ENCODE measurements at regions not wholly inside any gene's neighbourhood (a gene's known extent, or its start where the extent isn't known, plus 50 kb on each side); places are given as distances from the start of the nearest gene placed in this dataset.

GRCh38 chr12:90029317-90029716, 320.7 kb upstream of the ATP2B1 start:
- Mint-ChIP-seq H3K36me3 (no peaks in the 10 kb centered on the region), H3K4me3 (no peak overlapping the region), H3K27me3 (peaks cover 0 to 3% of the 10 kb centered on the region in 2 donors), H3K27ac (no peak overlapping the region), H3K9me3 (no peaks in the 10 kb centered on the region), H3K4me1 (peaks cover 9 to 15% (median 11%) of the 10 kb centered on the region in 3 donors)
- POLR2A ChIA-PET: no interaction called here
- no peaks in the 10 kb centered on the region for H3K9me3 ChIP-seq (ENCODE audit: low read length)
- H3K4me1 ChIP-seq (ENCODE audit: insufficient read depth, low read length): no peaks in the 10 kb centered on the region
- CTCF ChIA-PET: no interaction called here
- no peak for DNase-seq
- no peaks in the 10 kb centered on the region for H3K36me3 ChIP-seq (ENCODE audit: insufficient read depth, low read length)
- H3K4me3 ChIP-seq (ENCODE audit: low read length): no peak overlapping the region
- no peak overlapping the region for H3K27ac ChIP-seq (ENCODE audit: low read depth, low read length)
- H3K27me3 ChIP-seq (ENCODE audit: insufficient read depth, low read length, poor library complexity, severe bottlenecking): no peaks in the 10 kb centered on the region

GRCh38 chr12:90028635-90029051, 320.0 kb upstream of the ATP2B1 start:
- ChIA-PET POLR2A (no interaction called here), CTCF (interaction anchor here (1.0 kb wide), 1 partner anchor 9 kb away, joined by 3 read pairs; no protein-coding TSS in a partner anchor)
- Histone ChIP-seq H3K4me1 (ENCODE audit: insufficient read depth, low read length) (no peaks in the 10 kb centered on the region), H3K9me3 (ENCODE audit: low read length) (no peaks in the 10 kb centered on the region), H3K4me3 (ENCODE audit: low read length) (no peak overlapping the region), H3K27ac (ENCODE audit: low read depth, low read length) (no peak overlapping the region), H3K36me3 (ENCODE audit: insufficient read depth, low read length) (no peaks in the 10 kb centered on the region), H3K27me3 (ENCODE audit: insufficient read depth, low read length, poor library complexity, severe bottlenecking) (no peaks in the 10 kb centered on the region)
- H3K4me3 Mint-ChIP-seq: peak overlapping the region in 1 of 7 donors; percentile 14
- H3K27ac Mint-ChIP-seq: peak overlapping the region in 3 of 8 donors; percentile 11 to 43 (median 31)
- peaks cover 9 to 15% (median 11%) of the 10 kb centered on the region in 3 donors for H3K4me1 Mint-ChIP-seq
- DNase-seq: no peak
- H3K9me3 Mint-ChIP-seq: no peaks in the 10 kb centered on the region
- peaks cover 0 to 2% (median 0%) of the 10 kb centered on the region in 3 donors for H3K36me3 Mint-ChIP-seq
- H3K27me3 Mint-ChIP-seq: peaks cover 3 to 5% of the 10 kb centered on the region in 2 donors

GRCh38 chr12:90027889-90028634, 319.4 kb upstream of the ATP2B1 start:
- no peaks in the 10 kb centered on the region for H3K9me3 Mint-ChIP-seq
- Histone ChIP-seq H3K4me3 (ENCODE audit: low read length) (no peak overlapping the region), H3K27me3 (ENCODE audit: insufficient read depth, low read length, poor library complexity, severe bottlenecking) (no peaks in the 10 kb centered on the region), H3K4me1 (ENCODE audit: insufficient read depth, low read length) (no peaks in the 10 kb centered on the region), H3K36me3 (ENCODE audit: insufficient read depth, low read length) (no peaks in the 10 kb centered on the region), H3K27ac (ENCODE audit: low read depth, low read length) (no peak overlapping the region), H3K9me3 (ENCODE audit: low read length) (no peaks in the 10 kb centered on the region)
- CTCF ChIA-PET: interaction anchor here (1.0 kb wide), 1 partner anchor 8 kb away, joined by 3 read pairs; no protein-coding TSS in a partner anchor
- H3K27me3 Mint-ChIP-seq: peaks cover 3 to 5% of the 10 kb centered on the region in 2 donors
- H3K4me3 Mint-ChIP-seq: peak overlapping the region in 2 of 7 donors; percentile 14 to 42
- peak overlapping the region in 5 of 8 donors; percentile 11 to 52 (median 43) for H3K27ac Mint-ChIP-seq
- no peak for DNase-seq
- H3K4me1 Mint-ChIP-seq: peaks cover 9 to 15% (median 11%) of the 10 kb centered on the region in 3 donors
- POLR2A ChIA-PET: no interaction called here
- peaks cover 0 to 2% (median 0%) of the 10 kb centered on the region in 3 donors for H3K36me3 Mint-ChIP-seq

- POLR2A ChIA-PET: no interaction called here
- Mint-ChIP-seq H3K4me1 (peaks cover 9 to 15% (median 11%) of the 10 kb centered on the region in 3 donors), H3K27me3 (peaks cover 3 to 5% of the 10 kb centered on the region in 2 donors), H3K36me3 (peaks cover 0 to 2% (median 0%) of the 10 kb centered on the region in 3 donors), H3K9me3 (no peaks in the 10 kb centered on the region), H3K4me3 (no peak overlapping the region), H3K27ac (peak overlapping the region in 1 of 8 donors; percentile 8)
- no peaks in the 10 kb centered on the region for H3K9me3 ChIP-seq (ENCODE audit: low read length)
- CTCF ChIA-PET: no interaction called here
- H3K4me3 ChIP-seq (ENCODE audit: low read length): no peak overlapping the region
- no peaks in the 10 kb centered on the region for H3K27me3 ChIP-seq (ENCODE audit: insufficient read depth, low read length, poor library complexity, severe bottlenecking)
- no peak overlapping the region for H3K27ac ChIP-seq (ENCODE audit: low read depth, low read length)
- no peaks in the 10 kb centered on the region for H3K4me1 ChIP-seq (ENCODE audit: insufficient read depth, low read length)
- DNase-seq: no peak
- no peaks in the 10 kb centered on the region for H3K36me3 ChIP-seq (ENCODE audit: insufficient read depth, low read length)
Measured at GRCh38 chr12:90027041-90027440, 318.4 kb upstream of the ATP2B1 start.

GRCh38 chr12:90026516-90026915, 317.9 kb upstream of the ATP2B1 start:
- H3K27me3 Mint-ChIP-seq: peaks cover 3 to 5% of the 10 kb centered on the region in 2 donors
- ChIA-PET CTCF (no interaction called here), POLR2A (no interaction called here)
- Histone ChIP-seq H3K27me3 (ENCODE audit: insufficient read depth, low read length, poor library complexity, severe bottlenecking) (no peaks in the 10 kb centered on the region), H3K4me1 (ENCODE audit: insufficient read depth, low read length) (no peaks in the 10 kb centered on the region), H3K9me3 (ENCODE audit: low read length) (no peaks in the 10 kb centered on the region), H3K4me3 (ENCODE audit: low read length) (no peak overlapping the region), H3K36me3 (ENCODE audit: insufficient read depth, low read length) (no peaks in the 10 kb centered on the region), H3K27ac (ENCODE audit: low read depth, low read length) (no peak overlapping the region)
- H3K36me3 Mint-ChIP-seq: peaks cover 0 to 2% (median 0%) of the 10 kb centered on the region in 3 donors
- H3K4me1 Mint-ChIP-seq: peaks cover 9 to 15% (median 11%) of the 10 kb centered on the region in 3 donors
- no peak for DNase-seq
- H3K9me3 Mint-ChIP-seq: no peaks in the 10 kb centered on the region
- no peak overlapping the region for H3K4me3 Mint-ChIP-seq
- no peak overlapping the region for H3K27ac Mint-ChIP-seq

- H3K4me1 Mint-ChIP-seq: peaks cover 9 to 13% (median 11%) of the 10 kb centered on the region in 3 donors
- no peak overlapping the region for H3K27ac Mint-ChIP-seq
- Histone ChIP-seq H3K9me3 (ENCODE audit: low read length) (no peaks in the 10 kb centered on the region), H3K27me3 (ENCODE audit: insufficient read depth, low read length, poor library complexity, severe bottlenecking) (no peaks in the 10 kb centered on the region), H3K36me3 (ENCODE audit: insufficient read depth, low read length) (no peaks in the 10 kb centered on the region), H3K27ac (ENCODE audit: low read depth, low read length) (no peak overlapping the region), H3K4me1 (ENCODE audit: insufficient read depth, low read length) (no peaks in the 10 kb centered on the region), H3K4me3 (ENCODE audit: low read length) (no peak overlapping the region)
- H3K4me3 Mint-ChIP-seq: no peak overlapping the region
- H3K36me3 Mint-ChIP-seq: peaks cover 0 to 2% (median 0%) of the 10 kb centered on the region in 3 donors
- peaks cover 4 to 8% of the 10 kb centered on the region in 2 donors for H3K27me3 Mint-ChIP-seq
- H3K9me3 Mint-ChIP-seq: no peaks in the 10 kb centered on the region
- ChIA-PET CTCF (no interaction called here), POLR2A (no interaction called here)
- DNase-seq: no peak
Measured at GRCh38 chr12:90024262-90024661, 315.6 kb upstream of the ATP2B1 start.

- peaks cover 4 to 8% of the 10 kb centered on the region in 2 donors for H3K27me3 Mint-ChIP-seq
- Histone ChIP-seq H3K9me3 (ENCODE audit: low read length) (no peaks in the 10 kb centered on the region), H3K4me1 (ENCODE audit: insufficient read depth, low read length) (no peaks in the 10 kb centered on the region), H3K27ac (ENCODE audit: low read depth, low read length) (no peak overlapping the region), H3K4me3 (ENCODE audit: low read length) (no peak overlapping the region), H3K27me3 (ENCODE audit: insufficient read depth, low read length, poor library complexity, severe bottlenecking) (no peaks in the 10 kb centered on the region), H3K36me3 (ENCODE audit: insufficient read depth, low read length) (no peaks in the 10 kb centered on the region)
- ChIA-PET POLR2A (no interaction called here), CTCF (no interaction called here)
- no peak for DNase-seq
- no peaks in the 10 kb centered on the region for H3K9me3 Mint-ChIP-seq
- peaks cover 4% of the 10 kb centered on the region in 3 donors for H3K4me1 Mint-ChIP-seq
- H3K4me3 Mint-ChIP-seq: no peak overlapping the region
- H3K36me3 Mint-ChIP-seq: peaks cover 0 to 2% (median 0%) of the 10 kb centered on the region in 3 donors
- peak overlapping the region in 1 of 8 donors; percentile 25 for H3K27ac Mint-ChIP-seq
Measured at GRCh38 chr12:90023207-90023900, 314.7 kb upstream of the ATP2B1 start.

- Mint-ChIP-seq H3K9me3 (no peaks in the 10 kb centered on the region), H3K36me3 (peaks cover 0 to 2% (median 0%) of the 10 kb centered on the region in 3 donors), H3K27ac (no peak overlapping the region), H3K4me1 (no peaks in the 10 kb centered on the region), H3K27me3 (peaks cover 4 to 8% of the 10 kb centered on the region in 2 donors), H3K4me3 (no peak overlapping the region)
- Histone ChIP-seq H3K27ac (ENCODE audit: low read depth, low read length) (no peak overlapping the region), H3K36me3 (ENCODE audit: insufficient read depth, low read length) (no peaks in the 10 kb centered on the region), H3K4me1 (ENCODE audit: insufficient read depth, low read length) (no peaks in the 10 kb centered on the region), H3K27me3 (ENCODE audit: insufficient read depth, low read length, poor library complexity, severe bottlenecking) (no peaks in the 10 kb centered on the region), H3K9me3 (ENCODE audit: low read length) (no peaks in the 10 kb centered on the region), H3K4me3 (ENCODE audit: low read length) (no peak overlapping the region)
- no peak for DNase-seq
- ChIA-PET POLR2A (no interaction called here), CTCF (no interaction called here)
Measured at GRCh38 chr12:90021795-90022440, 313.3 kb upstream of the ATP2B1 start.

All from CD8-positive, alpha-beta memory T cell (primary cell).